Thoracic aorta (tissue), 2 donors: ENCODE measurements at regions not wholly inside any gene's neighbourhood (a gene's known extent, or its start where the extent isn't known, plus 50 kb on each side); places are given as distances from the start of the nearest gene placed in this dataset.

Experiments used
- ATAC-seq: fragments of 150-250 bp; one replicate; pipeline ENCODE4 v1.8.0; 2017; ENCODE audit warnings: low read depth; ENCODE audit not compliant: insufficient number of reproducible peaks, low FRiP score
- DNase-seq: peaks from one replicate; pipeline ENCODE4 v3.0.0-alpha.2; 2020; ENCODE audit warnings: low spot score
- H3K27ac ChIP-seq, 2 donors: fragments of 200-600 bp; sonication (generic); 1 replicate in 1 of 2; 2 replicates in 1 of 2; pipeline ENCODE4 v1.5.1; 2016; ENCODE audit warnings: mild to moderate bottlenecking in 2 of 2, moderate library complexity in 2 of 2
- H3K27me3 ChIP-seq: fragments of 200-600 bp; sonication (generic); replicated peaks from 2 replicates; pipeline ENCODE4 v1.6.0; 2016; ENCODE audit warnings: mild to moderate bottlenecking; ENCODE audit not compliant: insufficient read depth
- H3K36me3 ChIP-seq: fragments of 200-600 bp; sonication (generic); one replicate; pipeline ENCODE4 v1.5.1; 2016
- H3K4me1 ChIP-seq, 2 donors: fragments of 200-600 bp; sonication (generic); 1 replicate in 1 of 2; 2 replicates in 1 of 2; pipeline versions ENCODE4 v1.5.1 to v1.6.0; 2016; ENCODE audit warnings: low read depth in 2 of 2, mild to moderate bottlenecking in 1 of 2; ENCODE audit not compliant: control insufficient read depth in 1 of 2
- H3K4me3 ChIP-seq: fragments of 200-600 bp; sonication (generic); 2 replicates; pipeline ENCODE4 v1.5.1; 2016; ENCODE audit warnings: mild to moderate bottlenecking
- H3K9me3 ChIP-seq: fragments of 200-600 bp; sonication (generic); 2 replicates; pipeline ENCODE4 v1.5.1; 2016
- CTCF ChIP-seq: fragments of 200-600 bp; sonication (generic); IDR thresholded peaks from one replicate; pipeline ENCODE4 v1.5.1; 2019; ENCODE audit warnings: antibody characterized with exemption

GRCh38 chr7:109059089-109059488, 489.4 kb downstream of the DNAJB9 start:
- no peaks in the 10 kb centered on the region for H3K36me3 ChIP-seq
- H3K4me1 ChIP-seq = no peaks in the 10 kb centered on the region
- no peak overlapping the region for H3K27ac ChIP-seq
- no peak overlapping the region for H3K4me3 ChIP-seq
- no peak for DNase-seq
- H3K9me3 ChIP-seq = no peaks in the 10 kb centered on the region
- H3K27me3 ChIP-seq = no peaks in the 10 kb centered on the region
- ATAC-seq = no peak
- TF ChIP-seq CTCF = no peak

- Histone ChIP-seq H3K4me1 (no peaks in the 10 kb centered on the region), H3K4me3 (no peak overlapping the region), H3K27me3 (no peaks in the 10 kb centered on the region), H3K9me3 (no peaks in the 10 kb centered on the region), H3K27ac (no peak overlapping the region), H3K36me3 (no peaks in the 10 kb centered on the region)
- ATAC-seq = no peak
- DNase-seq = no peak
- TF ChIP-seq CTCF = no peak
These were observed 493.1 kb downstream of the DNAJB9 start for GRCh38 chr7:109062798-109063197.

- no peaks in the 10 kb centered on the region for H3K36me3 ChIP-seq
- no peaks in the 10 kb centered on the region for H3K27me3 ChIP-seq
- H3K27ac ChIP-seq = no peak overlapping the region
- H3K4me1 ChIP-seq = no peaks in the 10 kb centered on the region
- no peak for TF ChIP-seq CTCF
- no peak overlapping the region for H3K4me3 ChIP-seq
- no peaks in the 10 kb centered on the region for H3K9me3 ChIP-seq
- ATAC-seq (no peak), DNase-seq (no peak)
These were observed 503.9 kb downstream of the DNAJB9 start for GRCh38 chr7:109073543-109073942.

GRCh38 chr7:109076396-109076972, 506.8 kb downstream of the DNAJB9 start:
- no peak for TF ChIP-seq CTCF
- no peak overlapping the region for H3K27ac ChIP-seq
- H3K4me1 ChIP-seq = no peaks in the 10 kb centered on the region
- no peak for ATAC-seq
- H3K36me3 ChIP-seq = no peaks in the 10 kb centered on the region
- H3K27me3 ChIP-seq = no peaks in the 10 kb centered on the region
- H3K9me3 ChIP-seq = no peaks in the 10 kb centered on the region
- H3K4me3 ChIP-seq = no peak overlapping the region
- DNase-seq = no peak

- ATAC-seq (no peak), DNase-seq (no peak)
- H3K4me1 ChIP-seq = no peaks in the 10 kb centered on the region
- peaks cover 4% of the 10 kb centered on the region for H3K9me3 ChIP-seq
- H3K36me3 ChIP-seq = no peaks in the 10 kb centered on the region
- TF ChIP-seq CTCF = no peak
- no peak overlapping the region for H3K4me3 ChIP-seq
- H3K27ac ChIP-seq = no peak overlapping the region
- no peaks in the 10 kb centered on the region for H3K27me3 ChIP-seq
These were observed 521.4 kb downstream of the DNAJB9 start for GRCh38 chr7:109091042-109091441.
